CD4-positive, alpha-beta T cell treated with Interleukin-12 subunit alpha and Interleukin-12 subunit beta, for 1 hour (primary cell): ENCODE measurements at regions not wholly inside any gene's neighbourhood (a gene's known extent, or its start where the extent isn't known, plus 50 kb on each side); places are given as distances from the start of the nearest gene placed in this dataset.
"Not testable (repeated sequence)": the region's sequence is repeated elsewhere in the genome, so short reads cannot be mapped to it uniquely, and the experiment has no call there.

Experiments used
- DNase-seq: peaks from one replicate; pipeline ENCODE4 v3.0.0-alpha.2; 2020

DNA sequence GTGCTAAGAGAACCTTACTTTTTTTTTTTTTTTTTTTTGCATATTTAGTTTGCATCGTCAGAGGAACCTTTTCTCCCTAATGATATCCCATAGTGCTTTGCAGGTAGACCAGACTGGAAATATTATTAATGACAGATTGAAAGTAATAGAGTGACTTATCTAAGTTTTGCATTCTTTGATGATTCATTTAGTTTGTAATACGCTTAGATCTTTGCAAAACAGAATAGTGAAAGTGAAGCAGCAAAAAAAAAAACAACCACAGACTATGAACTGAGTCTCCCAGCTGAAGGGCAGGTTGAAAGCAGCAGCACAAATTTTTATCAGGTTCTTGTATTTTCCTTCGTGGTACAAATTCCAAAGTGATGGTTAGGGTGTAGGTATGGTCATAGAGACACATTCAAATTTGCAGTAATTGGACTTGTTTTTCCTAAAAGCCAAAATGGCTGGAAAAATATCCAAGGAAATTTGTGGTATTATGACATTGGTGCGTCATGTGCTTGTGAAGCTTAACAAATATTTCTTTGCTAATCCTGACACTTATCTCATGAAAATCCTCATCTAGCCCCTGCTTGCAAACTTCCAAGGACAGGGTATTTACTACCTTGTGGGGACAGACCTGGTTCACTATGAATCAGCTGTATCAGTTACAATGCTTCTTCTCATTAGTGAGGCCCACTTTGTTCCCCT, 81.8 kb upstream of the CREB5 start:
- DNase-seq: no peak

DNA sequence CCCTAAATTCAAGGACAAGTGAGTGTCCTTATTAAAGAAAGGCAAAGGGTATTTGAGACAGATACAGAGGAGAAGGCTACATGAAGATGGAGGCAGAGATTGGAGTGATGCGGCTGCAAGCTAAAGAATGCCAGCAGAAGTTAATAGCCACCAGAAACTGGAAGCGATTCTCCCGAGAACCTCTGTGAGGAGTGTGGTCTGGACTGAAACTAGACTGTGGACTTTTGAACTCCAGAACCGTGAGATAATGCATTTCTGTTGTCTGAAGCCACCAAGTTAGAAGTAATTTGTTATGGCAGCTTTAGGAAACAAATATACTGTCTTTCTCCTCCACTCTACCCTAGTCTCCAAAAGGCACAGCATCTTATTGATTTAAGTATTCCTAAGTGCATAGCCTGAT, 80.3 kb upstream of the CREB5 start:
- DNase-seq: no peak

GRCh38 chr7:28333548-28333947, 78.8 kb upstream of the CREB5 start:
- DNase-seq: not testable (repeated sequence)

DNA sequence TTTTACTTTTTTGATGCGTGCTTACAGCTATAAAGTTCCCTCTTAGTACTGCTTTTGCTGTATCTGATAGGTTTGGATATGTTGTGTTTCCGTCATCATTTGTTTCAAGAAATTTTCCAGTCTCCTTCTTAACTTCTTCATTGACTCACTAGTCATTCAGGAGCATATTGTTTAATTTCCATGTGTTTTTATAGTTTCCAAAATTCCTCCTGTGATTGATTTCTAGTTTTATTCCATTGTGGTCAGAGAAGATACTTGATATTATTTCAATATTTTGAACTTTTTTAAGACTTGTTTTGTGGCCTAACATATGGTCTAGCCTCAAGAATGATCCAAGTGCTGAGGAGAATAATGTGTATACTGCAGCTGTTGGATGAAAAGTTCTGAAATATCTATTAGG, 75.5 kb upstream of the CREB5 start:
- no peak for DNase-seq

- no peak for DNase-seq
These were observed 74.3 kb upstream of the CREB5 start for GRCh38 chr7:28338041-28338440.

GRCh38 chr7:28343462-28343861, 68.9 kb upstream of the CREB5 start:
- no peak for DNase-seq

DNA sequence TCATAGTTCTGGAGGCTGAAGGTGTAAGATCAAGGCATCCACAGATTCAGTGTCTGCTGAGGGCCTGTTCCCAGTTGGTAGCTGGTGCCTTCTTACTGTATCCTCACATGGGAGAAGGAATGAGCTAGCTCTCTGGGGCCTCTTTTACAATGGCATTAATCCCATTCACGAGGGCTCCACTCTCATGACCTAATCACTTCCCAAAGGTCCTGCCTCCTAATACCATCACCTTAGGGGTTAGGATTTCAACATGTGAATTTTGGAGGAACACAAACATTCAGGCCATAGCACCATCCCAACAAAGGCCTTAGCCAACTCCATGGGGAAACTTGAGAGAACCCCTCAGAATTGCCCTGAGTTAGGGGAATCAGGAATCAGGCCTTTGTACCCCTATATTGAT, 66.1 kb upstream of the CREB5 start:
- no peak for DNase-seq

DNA sequence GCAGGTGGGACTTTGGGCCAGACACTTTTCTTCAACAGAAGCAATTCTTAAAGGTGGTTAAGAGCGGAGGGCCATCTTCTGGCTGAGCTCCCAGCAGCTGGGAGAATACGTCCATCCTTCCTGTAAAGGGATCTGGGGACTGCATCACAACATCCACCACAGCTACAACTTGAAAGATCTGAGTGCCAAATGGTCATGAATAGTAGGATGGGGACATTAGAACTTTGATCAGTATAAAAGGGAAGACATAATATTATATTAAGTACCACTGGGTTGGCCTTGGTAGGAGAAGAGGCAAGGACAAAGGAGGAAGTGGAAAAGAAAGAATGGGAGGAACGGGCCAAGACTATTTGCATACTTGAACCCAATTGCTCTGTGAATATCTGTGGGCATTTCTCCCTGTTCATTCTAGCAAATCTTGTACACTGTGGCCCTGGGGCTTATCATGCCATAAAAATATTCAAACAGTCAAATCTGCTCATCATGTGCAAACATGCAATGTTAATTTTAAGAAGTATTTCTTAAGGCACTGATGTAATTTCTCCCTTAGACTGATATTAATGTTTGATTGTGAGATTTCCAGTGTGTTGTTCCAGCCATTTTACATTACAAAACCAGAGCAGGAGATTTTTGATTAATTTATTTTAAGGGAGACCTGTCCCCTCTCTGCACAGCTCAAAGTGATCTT, 65.5 kb upstream of the CREB5 start:
- DNase-seq: no peak

DNA sequence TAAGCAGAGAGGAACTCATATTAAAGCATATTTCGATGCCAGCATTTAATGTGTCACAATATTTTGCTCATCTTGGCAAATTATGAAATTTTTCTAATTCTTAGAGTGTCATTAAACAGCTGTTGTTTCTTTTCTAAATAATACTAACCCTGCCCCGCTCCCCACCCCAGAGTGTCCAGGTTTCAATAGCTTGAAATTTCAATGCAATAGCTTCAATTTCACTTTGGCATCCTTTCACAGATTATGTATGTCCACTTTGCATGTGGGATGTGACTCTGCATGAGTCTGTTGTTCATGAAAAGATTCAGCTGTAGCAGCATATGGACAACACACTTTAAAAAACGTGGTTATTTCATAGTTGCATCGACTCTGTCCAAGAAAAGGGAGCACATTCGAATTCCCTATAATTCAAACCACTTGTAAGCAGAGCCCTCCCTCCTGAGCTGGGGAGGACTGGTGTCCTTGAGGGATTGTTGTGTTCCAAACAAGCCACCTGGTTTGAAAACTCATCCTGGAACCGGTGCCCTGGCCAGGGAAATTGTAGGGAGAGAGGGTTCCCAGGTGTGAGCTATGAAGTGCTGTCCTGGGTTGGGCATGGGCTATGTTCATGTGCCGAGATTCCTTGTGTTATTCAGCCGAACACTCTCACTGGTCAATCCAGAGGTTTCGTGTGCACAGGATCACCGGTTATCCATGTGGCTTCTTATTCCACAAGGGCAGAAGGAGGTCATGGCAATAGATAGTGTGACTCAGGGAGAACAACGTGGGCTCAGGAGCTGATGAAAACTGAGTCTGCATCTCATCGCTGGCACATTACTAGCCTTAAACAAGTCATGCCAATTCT, 64.6 kb upstream of the CREB5 start:
- no peak for DNase-seq

DNA sequence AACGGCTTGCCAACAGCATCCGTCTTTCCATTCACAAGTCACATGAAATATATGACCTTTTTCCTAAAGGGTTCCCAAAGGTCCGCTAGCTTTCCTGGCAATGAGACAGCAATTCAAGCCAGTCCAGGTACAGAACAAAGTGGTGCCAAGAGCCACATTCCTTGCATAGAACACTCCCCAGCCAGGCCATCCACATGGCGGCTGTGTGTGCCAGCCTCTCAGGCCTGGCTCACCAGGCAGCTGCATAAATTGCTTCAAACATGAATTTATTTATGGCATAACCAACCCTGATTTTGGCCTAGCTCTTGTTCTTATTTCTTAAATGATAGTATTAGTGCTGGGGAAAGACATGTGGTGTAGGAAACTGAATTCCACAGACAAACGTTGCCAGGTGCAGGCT, 63.7 kb upstream of the CREB5 start:
- DNase-seq: no peak

DNA sequence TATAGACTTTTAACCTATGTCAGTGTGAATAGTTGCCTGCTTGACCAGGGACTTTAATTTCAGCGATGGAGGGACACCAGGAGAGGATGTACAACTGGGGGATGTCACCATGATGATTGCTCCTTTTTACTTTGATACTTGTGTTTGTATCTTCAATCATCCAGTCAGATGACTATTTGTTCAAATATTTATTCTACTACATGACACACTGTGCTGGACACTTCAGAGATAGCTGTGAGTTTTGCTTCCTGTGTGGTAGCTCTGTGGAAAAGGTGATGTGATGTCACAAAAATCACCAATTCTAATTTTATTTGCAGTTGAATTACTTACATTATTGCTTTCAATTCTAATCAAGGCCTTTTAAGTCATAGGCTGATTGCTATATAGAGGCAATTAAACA, 62.7 kb upstream of the CREB5 start:
- DNase-seq: no peak

- no peak for DNase-seq
These were observed 61.7 kb upstream of the CREB5 start for GRCh38 chr7:28350662-28351061.

- no peak for DNase-seq
These were observed 60.9 kb upstream of the CREB5 start for GRCh38 chr7:28351450-28351849.

GRCh38 chr7:28354601-28355402, 57.5 kb upstream of the CREB5 start:
- DNase-seq: no peak

DNA sequence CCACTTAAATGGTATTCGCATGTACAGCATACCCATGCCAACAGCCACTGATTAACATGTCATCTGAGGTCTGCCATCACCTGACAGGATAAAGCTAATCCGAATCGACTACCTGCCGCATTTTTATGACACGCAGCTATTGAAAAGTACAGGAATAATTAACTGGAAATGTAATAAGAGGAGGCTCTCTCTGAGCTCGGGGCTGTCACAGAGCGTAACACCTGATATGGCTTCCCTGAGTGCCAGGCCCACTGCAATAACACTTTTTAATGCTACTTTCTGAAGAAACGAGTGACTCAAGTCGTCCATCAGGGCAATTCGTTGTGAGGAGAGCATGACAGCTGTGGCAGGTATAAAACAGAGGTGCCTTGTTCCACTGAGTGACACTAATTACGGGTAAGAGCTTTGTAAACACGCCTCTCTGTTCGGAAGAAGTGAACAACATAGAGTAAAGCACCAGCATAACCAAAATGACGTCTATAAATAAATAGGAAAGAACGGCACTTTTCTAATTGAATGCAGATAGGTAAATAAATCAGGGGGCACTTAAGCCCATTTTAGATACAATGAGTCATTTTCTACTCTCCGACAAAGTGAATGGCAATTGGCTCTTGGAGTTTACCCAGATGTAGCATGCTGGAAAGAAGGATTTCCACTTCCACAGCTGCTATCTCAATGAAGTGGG, 56.5 kb upstream of the CREB5 start:
- no peak for DNase-seq

DNA sequence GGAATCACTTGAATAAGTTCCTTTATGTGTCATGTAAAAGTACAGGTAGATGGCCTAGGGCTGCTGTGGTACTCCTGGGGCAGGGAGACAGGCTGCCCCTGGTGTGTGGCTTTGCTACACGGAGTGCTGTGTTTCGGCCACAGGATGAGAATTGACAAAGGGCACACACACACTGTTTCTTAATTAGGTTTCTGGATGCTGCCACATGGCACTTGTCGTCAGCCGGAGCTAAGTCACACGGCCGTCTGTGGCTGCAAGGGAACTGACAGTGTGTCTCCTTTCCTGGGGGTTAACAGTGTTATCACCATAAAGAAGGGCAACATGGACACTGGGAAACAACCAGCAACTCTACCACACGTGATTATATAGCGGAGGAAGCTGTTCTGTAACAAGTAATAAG, 55.7 kb upstream of the CREB5 start:
- DNase-seq: no peak

GRCh38 chr7:28358423-28358868, 53.9 kb upstream of the CREB5 start:
- DNase-seq: no peak

DNA sequence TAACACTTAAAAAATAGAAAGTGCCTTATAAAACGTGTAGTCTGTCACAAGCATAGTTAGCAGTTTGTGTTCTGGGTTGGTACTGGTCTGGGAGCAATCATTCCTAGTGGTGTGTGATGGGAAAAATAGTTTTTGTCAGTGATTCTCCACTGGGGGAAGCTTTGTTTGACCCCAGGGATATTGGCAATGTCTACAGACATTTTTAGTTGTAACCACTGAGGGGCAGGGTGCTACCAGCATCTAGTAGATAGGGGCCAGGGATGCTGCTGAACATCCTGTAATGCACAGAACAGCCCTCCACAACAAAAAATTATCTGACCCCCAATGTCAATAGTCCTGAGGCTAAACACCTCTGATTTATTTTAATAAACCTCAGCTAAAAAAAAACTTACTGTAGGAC, 51.6 kb upstream of the CREB5 start:
- DNase-seq: no peak

DNA sequence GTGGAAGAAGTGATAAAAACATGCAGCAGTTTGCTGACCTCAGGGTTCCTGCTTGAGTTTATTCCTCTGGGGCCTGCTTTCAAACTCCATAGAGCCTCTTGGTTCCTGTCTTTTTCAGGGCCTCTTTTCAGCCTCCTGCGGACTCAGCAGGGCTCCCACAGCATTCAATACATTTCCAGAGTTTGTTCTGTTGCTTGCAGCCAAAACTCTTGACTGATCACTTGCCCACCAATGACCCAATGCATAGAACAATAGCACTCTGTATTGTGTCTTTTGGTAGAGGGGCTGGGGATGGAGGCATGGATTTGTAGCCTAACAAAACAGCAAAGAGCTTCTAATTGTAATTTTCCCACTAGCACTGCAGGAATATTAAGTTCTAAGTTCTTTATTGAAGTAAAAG, 50.8 kb upstream of the CREB5 start:
- DNase-seq: no peak

- DNase-seq: no peak
These were observed 50.1 kb upstream of the CREB5 start for GRCh38 chr7:28362182-28362581.
